GM19099 (cell line): ENCODE measurements at regions not wholly inside any gene's neighbourhood (a gene's known extent, or its start where the extent isn't known, plus 50 kb on each side); places are given as distances from the start of the nearest gene placed in this dataset.

ENCODE experiments used
- POLR2A ChIP-seq: IDR thresholded peaks from 3 replicates; pipeline ENCODE4 v1.6.1; 2011; ENCODE audit warnings: low read depth; ENCODE audit not compliant: insufficient read length; ENCODE audit errors: extremely low read depth

GRCh38 chr15:31842532-31843195 lies 187.7 kb upstream of the CHRNA7 start:
- no peak for TF ChIP-seq POLR2A

GRCh38 chr15:31843426-31844055 lies 186.8 kb upstream of the CHRNA7 start:
- TF ChIP-seq POLR2A = no peak

- TF ChIP-seq POLR2A = no peak
These were observed 184.5 kb upstream of the CHRNA7 start for GRCh38 chr15:31845791-31846190.

- TF ChIP-seq POLR2A = no peak
These were observed 182.4 kb upstream of the CHRNA7 start for GRCh38 chr15:31847961-31848360.

GRCh38 chr15:31848621-31849020 lies 181.7 kb upstream of the CHRNA7 start:
- TF ChIP-seq POLR2A = no peak

GRCh38 chr15:31852933-31853799 lies 177.1 kb upstream of the CHRNA7 start:
- no peak for TF ChIP-seq POLR2A

GRCh38 chr15:31856581-31856980 lies 173.7 kb upstream of the CHRNA7 start:
- no peak for TF ChIP-seq POLR2A

- no peak for TF ChIP-seq POLR2A
These were observed 173.1 kb upstream of the CHRNA7 start for GRCh38 chr15:31857194-31857593.

GRCh38 chr15:31858026-31858425 lies 172.3 kb upstream of the CHRNA7 start:
- no peak for TF ChIP-seq POLR2A

GRCh38 chr15:31866248-31866647 lies 164.1 kb upstream of the CHRNA7 start:
- TF ChIP-seq POLR2A = no peak

- TF ChIP-seq POLR2A = no peak
These were observed 162.5 kb upstream of the CHRNA7 start for GRCh38 chr15:31867536-31868442.

GRCh38 chr15:31869686-31870307 lies 160.5 kb upstream of the CHRNA7 start:
- no peak for TF ChIP-seq POLR2A

GRCh38 chr15:31870328-31871165 lies 159.8 kb upstream of the CHRNA7 start, which contains the start of gene OTUD7A:
Gene OTUD7A (minus strand): TSS chr15:31870673.
- peak; percentile 43 for TF ChIP-seq POLR2A
